BJ (cell line): ENCODE measurements at regions not wholly inside any gene's neighbourhood (a gene's known extent, or its start where the extent isn't known, plus 50 kb on each side); places are given as distances from the start of the nearest gene placed in this dataset.

Experiments
- CTCF ChIA-PET: fragments of 350-600 bp; formaldehyde crosslinking; extraction: SDS; loops from one replicate; lab custom pipeline; 2021; ENCODE audit warnings: antibody characterized with exemption, inconsistent platforms; lab: Yijun Ruan, JAX
- POLR2A ChIA-PET: fragments of 300-600 bp; sonication (Branson Sonifier 250); formaldehyde crosslinking; extraction: SDS; loops from one replicate; lab custom pipeline; 2021; ENCODE audit warnings: antibody characterized with exemption; lab: Charles Lee
- DNase-seq: peaks from one replicate; pipeline ENCODE4 v3.0.0-alpha.2; 2011; ENCODE audit warnings: low read depth
- H3K27me3 ChIP-seq: 2 replicates; pipeline ENCODE4 v1.6.0; 2011; ENCODE audit warnings: low read length; ENCODE audit not compliant: control insufficient read depth, insufficient read depth
- H3K36me3 ChIP-seq: 2 replicates; pipeline ENCODE4 v1.5.1; 2011; ENCODE audit warnings: low read length; ENCODE audit not compliant: control insufficient read depth, insufficient read depth
- H3K4me3 ChIP-seq: 2 replicates; pipeline ENCODE4 v1.5.1; 2011; ENCODE audit warnings: low read depth, mild to moderate bottlenecking, control low read depth, low read length
- TF ChIP-seq, protein P1 (sequence below): IDR thresholded peaks from 2 replicates; pipeline ENCODE4 v1.5.1; 2011; ENCODE audit warnings: low read depth, mild to moderate bottlenecking, control low read depth, inconsistent platforms, low read length, moderate library complexity; ENCODE audit not compliant: insufficient read depth

DNA sequence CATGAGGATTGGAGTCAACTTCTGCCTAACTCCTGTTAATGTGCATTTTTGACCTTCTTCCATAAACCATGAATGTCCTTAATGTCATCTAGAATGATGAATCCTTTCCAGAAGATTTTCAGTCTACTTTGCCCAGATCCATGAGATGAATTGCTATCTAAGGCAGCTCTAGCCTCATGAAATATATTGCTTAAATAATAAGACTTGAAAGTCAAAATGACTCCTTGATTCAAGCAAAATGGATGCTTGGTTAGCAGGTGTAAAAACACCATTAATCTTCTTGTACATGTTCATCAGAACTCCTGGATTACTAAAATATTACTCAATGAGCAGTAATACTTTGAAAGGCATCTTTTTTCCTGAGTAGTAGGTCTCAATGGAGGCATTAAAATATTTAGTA, 238.5 kb upstream of the ZC3H12C start:
- Histone ChIP-seq H3K36me3 (no peaks in the 10 kb centered on the region), H3K4me3 (no peak overlapping the region), H3K27me3 (no peaks in the 10 kb centered on the region)
- no peak for DNase-seq
- ChIA-PET CTCF (interaction anchor here (0.7 to 1.3 kb wide), 2 partner anchors 9 to 84 kb away, joined by 3 to 4 read pairs; no protein-coding TSS in a partner anchor), POLR2A (no interaction called here)
- TF ChIP-seq, protein P1, sequence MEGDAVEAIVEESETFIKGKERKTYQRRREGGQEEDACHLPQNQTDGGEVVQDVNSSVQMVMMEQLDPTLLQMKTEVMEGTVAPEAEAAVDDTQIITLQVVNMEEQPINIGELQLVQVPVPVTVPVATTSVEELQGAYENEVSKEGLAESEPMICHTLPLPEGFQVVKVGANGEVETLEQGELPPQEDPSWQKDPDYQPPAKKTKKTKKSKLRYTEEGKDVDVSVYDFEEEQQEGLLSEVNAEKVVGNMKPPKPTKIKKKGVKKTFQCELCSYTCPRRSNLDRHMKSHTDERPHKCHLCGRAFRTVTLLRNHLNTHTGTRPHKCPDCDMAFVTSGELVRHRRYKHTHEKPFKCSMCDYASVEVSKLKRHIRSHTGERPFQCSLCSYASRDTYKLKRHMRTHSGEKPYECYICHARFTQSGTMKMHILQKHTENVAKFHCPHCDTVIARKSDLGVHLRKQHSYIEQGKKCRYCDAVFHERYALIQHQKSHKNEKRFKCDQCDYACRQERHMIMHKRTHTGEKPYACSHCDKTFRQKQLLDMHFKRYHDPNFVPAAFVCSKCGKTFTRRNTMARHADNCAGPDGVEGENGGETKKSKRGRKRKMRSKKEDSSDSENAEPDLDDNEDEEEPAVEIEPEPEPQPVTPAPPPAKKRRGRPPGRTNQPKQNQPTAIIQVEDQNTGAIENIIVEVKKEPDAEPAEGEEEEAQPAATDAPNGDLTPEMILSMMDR = no peak

GRCh38 chr11:109856928-109857327, 236.3 kb upstream of the ZC3H12C start:
- Histone ChIP-seq H3K27me3 (no peaks in the 10 kb centered on the region), H3K36me3 (no peaks in the 10 kb centered on the region), H3K4me3 (no peak overlapping the region)
- ChIA-PET CTCF (interaction anchor here (0.6 kb wide), 1 partner anchor 423 kb away, joined by 6 read pairs; no protein-coding TSS in a partner anchor), POLR2A (no interaction called here)
- TF ChIP-seq, protein P1 = no peak
- DNase-seq = no peak

- DNase-seq = no peak
- H3K4me3 ChIP-seq = no peak overlapping the region
- H3K36me3 ChIP-seq = no peaks in the 10 kb centered on the region
- POLR2A ChIA-PET = no interaction called here
- CTCF ChIA-PET = no interaction called here
- no peaks in the 10 kb centered on the region for H3K27me3 ChIP-seq
- TF ChIP-seq, protein P1 = no peak
Observed at GRCh38 chr11:109857637-109858036, 235.6 kb upstream of the ZC3H12C start.

- DNase-seq = no peak
- POLR2A ChIA-PET = no interaction called here
- Histone ChIP-seq H3K36me3 (no peaks in the 10 kb centered on the region), H3K27me3 (no peaks in the 10 kb centered on the region), H3K4me3 (no peak overlapping the region)
- CTCF ChIA-PET = interaction anchor here (0.7 kb wide), 1 partner anchor 274 kb away, joined by 3 read pairs; no protein-coding TSS in a partner anchor
- TF ChIP-seq, protein P1 = no peak
Observed at GRCh38 chr11:109858152-109858551, 235.0 kb upstream of the ZC3H12C start.

DNA sequence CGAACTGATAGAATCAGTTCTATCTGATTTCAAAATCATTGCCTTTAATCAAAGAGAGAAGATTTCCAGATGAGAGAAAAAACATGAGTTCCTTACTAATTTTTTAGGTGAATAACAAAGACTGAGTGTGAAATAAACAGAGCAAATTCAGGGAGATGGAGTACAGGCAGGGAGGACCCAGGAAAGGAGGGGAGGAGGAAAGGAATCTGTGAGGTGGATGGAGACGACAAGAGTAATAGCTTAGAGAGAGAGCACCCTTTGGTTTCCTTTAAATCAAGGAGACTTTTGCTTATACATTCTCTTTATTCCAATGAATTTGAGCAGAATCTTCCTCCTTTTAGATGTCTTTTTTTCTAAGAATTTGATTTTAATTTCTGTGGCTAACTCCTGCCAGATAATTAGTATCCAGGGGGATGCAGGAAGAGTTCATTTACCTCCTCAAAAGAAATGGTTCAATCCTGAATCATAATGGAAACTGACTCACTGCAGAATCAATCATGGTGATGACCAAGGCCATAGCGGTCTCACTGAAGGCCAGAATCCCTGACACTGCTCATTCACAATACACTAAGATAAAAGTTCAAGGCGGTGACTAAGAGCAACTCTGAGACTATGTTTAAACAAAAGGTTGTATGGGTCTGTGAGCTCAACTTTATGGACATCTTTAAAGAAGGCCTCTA, 234.0 kb upstream of the ZC3H12C start:
- CTCF ChIA-PET = no interaction called here
- POLR2A ChIA-PET = no interaction called here
- TF ChIP-seq, protein P1 = no peak
- no peak for DNase-seq
- H3K27me3 ChIP-seq = no peaks in the 10 kb centered on the region
- H3K4me3 ChIP-seq = no peak overlapping the region
- H3K36me3 ChIP-seq = no peaks in the 10 kb centered on the region
